ENCODE measurements at regions not wholly inside any gene's neighbourhood (a gene's known extent, or its start where the extent isn't known, plus 50 kb on each side); places are given as distances from the start of the nearest gene placed in this dataset.
"Not testable (repeated sequence)": the region's sequence is repeated elsewhere in the genome, so short reads cannot be mapped to it uniquely, and the experiment has no call there.

DNA sequence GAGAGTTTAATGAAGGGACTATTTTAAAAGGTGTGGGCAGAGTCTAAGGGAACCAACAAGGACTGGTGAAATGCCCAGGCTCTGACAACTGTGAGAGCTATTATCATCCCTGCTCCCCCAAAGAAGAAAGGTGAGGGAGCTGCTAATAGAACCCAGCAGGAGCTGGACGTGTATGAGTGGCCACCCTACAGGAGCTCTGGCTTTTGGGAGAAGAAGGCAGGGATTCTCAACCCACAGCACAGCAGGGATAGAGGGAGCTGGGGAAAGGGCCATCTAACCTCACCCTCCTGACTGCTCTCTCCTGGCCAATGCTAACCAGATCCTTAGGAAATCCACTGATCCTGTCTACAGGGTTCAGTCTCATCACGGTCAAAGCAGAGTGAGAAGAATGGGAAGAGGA lies 57.1 kb downstream of the GRIN2B start:
- no peak for DNase-seq

DNA sequence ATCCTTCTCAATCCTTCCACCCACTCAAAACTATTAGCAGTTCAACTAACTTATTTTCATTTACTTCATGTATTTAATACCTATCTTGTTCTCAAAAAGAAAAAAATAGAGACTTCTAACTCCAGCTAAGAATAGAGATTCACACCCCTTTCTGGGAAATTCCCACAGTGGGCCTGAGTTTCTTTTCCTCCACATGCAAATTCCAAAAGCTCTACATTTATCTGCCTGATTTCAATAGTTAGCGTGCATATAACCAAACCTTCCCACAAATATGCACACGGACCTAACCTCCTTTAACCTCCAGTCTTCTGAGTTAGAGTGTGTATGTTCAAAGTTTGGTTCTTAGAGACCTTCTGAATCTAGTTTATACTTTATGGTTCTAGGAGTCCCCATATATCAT lies 62.5 kb downstream of the GRIN2B start:
- DNase-seq, result no peak

DNA sequence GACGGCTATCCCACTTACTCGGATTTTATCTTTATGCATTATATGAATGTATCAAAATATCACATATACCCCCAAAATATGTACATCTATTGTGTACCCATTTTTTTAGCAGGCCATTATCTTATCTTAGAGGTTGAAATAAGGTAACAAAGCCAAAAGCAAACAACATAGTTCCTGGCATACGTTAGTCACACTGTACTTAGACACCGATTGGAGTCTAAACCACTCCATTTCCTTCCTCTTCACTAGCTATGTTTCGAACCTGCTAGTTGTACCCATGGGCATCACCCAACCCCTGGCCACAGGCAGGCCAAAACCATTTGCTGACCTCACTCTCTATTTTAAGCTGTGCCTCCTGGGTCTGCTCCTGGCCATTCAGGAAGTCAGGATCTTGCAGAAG lies 66.3 kb downstream of the GRIN2B start:
- DNase-seq, result no peak

DNA sequence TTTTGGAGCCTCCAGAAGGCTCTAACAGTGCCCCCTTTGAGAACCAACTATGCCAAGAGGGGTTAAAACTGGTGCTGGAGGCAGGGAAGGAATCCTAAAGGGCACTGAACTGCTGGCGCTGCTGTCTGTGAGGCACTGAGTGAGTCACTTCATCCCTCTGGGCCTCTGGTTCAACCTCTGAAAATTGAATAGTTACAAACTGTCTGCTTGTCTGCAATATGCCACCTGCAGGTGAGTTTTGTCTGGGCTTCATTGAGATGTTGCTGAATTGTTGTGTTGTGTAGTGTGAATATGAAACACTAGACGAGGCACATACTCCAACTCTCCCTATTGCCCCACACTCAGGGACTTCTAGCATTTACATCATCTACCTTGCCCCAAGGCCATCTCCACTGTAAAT lies 68.0 kb downstream of the GRIN2B start:
- no peak for DNase-seq

DNA sequence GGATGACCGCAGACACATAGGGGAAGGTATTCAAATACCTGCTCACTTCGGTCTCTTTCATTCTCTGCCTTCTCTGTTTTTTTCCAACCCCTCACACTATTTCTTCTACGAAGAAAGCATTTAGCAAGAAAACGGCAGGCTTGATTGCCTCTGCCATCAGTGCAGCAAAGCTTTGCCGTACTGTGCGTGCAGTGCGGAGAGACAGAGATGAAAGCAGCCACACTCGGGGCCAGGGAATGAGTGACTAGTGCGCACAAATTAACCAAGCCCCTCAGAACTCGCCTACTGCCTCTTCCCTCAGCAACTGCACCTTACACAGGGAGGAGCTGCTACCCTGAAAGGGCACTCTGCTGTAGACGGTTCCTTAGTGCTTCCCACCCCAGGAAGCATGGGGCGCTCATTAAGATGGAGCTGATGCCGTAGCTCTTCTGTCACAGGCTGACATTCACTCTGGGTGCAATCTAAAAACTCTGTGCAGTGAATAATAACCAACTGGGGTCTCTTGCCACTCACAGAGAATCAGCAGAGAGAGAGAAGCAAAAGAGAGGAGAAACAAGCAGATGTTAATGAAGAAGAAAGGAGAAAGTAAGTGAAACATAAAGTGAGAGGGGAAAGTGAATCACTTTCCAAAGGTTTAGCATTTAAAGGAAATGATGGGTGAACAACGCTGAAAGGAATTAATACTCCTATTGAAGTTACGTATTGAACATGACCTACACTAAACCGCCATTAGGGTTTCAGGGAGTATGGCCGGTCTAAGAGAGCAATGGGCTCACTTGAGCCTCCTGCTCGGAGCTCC lies 69.4 kb downstream of the GRIN2B start:
- no peak for DNase-seq

DNA sequence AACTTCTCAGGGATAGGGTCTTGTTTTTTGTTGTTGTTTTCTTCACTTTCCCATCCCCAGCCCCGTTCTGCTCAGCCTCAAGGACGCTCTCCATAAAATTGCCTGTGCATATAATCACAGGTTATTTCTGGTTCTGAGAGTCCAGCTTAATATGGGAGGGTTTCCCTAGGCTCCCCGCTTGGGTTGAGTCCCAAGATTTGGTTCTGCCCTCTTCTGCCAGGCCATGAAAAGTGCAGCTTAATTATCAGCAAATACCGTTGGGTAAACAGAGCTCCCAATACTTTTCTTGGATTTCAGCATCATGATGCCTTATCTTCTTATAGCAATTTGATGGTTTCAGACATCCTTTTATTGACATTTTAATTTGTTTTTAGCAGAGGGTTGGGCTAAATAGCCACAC lies 75.6 kb downstream of the GRIN2B start:
- no peak for DNase-seq

DNA sequence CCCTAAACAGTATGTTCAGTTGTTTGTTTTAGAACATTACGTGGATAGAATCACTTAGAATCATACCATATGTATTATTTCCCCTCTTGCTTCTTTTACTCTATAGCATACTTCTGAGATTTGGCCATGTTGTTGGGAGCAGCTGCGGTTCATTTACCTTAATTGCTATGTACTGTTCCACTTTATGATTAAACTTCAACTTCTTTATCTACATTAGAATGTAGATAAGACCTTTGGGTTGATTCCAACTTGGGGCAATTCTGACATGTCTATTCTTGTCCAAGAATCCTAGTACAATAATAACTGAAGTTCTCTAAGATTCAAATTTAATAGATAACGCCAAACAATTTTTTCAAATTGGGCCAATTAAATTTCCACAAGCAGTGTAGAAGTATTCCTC lies 80.7 kb downstream of the GRIN2B start:
- no peak for DNase-seq

DNA sequence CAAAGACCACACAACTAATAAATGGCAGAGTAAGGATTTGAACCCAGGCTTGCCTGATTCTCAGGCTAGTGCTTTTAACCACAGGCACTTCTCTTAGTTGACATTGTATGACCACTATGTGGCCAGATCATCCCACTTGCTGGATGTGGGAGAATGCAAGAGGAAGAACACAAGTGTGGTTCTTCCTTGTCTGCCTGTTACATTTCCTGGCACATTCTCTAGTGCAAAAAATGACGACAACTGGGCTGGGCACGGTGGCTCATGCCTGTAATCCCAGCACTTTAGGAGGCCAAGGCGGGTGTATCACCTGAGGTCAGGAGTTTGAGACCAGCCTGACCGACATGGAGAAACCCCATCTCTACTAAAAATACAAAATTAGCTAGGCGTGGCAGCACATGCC lies 83.0 kb downstream of the GRIN2B start:
- not testable (repeated sequence) for DNase-seq

DNA sequence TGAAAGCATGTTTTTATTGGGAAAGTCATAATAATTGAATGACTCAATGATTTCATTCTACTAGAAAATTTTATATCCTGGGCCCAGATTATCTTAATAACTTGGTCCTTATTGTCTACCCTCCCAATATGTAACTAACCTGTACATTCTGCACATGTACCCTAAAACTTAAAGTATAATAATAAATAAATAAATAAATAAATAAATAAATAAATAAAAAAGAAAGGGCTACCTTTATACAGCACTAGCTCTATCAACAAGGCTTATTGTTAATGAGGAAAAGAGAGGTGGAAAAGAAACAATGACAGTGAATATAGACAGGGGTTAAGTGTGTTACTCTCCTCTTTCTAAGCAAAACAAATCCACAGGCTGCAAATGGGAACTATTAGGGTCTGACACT lies 83.6 kb downstream of the GRIN2B start:
- no peak for DNase-seq

DNA sequence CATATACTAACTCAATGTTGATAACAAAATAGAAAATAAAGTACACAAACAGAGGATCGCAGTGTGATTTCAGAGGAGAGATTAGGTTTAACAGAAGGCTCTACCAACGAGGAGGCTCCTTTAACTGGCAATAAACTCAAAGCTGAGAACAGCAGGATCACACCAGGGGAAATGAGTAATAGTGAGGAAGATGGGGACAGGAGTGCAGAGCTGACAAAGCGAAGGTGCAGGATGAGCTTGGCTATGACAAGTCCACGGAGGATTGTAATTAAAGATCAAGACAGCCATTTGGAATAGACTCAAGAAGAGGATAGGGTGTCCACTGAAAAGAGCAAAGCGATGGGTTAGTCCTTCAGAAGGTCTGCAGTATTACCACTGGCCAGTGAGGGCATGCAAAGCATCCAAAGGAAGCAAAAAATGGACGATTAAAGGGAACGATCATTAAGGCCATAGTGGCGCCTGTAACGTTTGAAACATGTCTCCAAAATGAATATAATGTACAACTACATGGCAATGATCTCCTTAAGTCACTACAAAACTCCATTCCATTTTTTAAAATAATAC lies 85.3 kb downstream of the GRIN2B start:
- DNase-seq, result no peak

DNA sequence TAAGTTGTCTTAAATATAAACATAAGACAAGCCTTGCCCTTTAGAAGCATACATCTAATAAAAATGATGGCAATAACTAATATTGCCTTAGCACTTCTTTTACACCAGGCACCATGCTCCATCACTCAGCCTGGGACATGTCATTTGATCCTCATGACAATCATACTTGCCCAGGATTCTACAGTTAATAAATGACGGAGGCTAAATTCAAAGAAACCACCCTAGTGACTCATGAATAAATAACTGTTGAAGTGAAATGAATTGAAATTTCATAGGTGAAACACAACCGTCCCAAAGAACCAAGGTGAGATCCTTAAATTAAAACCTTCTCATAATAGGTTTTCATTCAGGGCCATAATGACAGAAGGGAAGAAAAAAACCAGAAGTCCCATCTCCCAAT lies 89.5 kb downstream of the GRIN2B start:
- no peak for DNase-seq

DNA sequence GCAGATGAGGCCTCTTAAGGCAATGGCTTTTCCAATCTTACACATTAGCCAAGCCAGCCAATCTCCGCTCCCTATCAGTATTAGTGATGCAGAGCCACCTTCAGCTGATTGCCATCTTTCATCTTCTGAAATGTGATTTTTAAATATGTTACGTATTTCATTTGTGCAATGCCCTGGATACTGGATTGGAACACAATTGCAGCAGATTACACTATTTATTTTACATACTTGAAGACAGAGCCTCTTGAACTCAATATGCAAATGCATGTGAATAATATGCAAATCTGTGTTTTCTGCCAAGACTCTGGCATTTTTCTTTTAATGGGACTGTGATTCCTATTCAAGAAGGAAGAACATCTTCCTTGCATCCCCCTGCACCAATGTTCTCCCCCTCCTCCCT lies 90.5 kb downstream of the GRIN2B start:
- DNase-seq, result no peak

DNA sequence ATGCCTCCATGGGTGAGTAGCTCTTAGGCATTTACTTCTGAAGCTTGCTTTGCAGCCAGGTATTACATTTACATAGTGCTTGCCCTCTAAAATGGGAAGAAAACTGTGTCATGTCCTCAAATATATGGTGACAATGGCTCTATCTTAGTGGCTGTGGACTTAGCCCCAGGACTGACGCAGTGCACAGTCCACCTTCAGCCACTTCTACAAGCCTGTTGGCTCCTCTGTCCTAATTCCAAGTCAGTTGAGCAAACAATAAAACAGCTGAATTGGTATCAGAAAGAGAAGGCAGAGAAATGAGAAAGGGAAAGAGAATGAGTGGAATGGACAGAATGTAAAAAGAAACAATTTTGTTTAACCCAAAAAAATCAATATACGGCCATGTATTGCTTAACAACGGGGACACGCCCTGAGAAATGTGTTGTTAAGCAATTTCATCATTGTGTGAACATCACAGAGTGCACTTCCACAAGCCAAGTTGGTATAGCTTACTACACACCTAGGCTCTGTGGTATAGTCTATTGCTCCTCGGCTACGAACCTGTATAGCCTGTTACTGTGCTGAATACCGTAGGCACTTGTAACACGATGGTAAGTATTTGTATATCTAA lies 93.5 kb downstream of the GRIN2B start:
- no peak for DNase-seq

DNA sequence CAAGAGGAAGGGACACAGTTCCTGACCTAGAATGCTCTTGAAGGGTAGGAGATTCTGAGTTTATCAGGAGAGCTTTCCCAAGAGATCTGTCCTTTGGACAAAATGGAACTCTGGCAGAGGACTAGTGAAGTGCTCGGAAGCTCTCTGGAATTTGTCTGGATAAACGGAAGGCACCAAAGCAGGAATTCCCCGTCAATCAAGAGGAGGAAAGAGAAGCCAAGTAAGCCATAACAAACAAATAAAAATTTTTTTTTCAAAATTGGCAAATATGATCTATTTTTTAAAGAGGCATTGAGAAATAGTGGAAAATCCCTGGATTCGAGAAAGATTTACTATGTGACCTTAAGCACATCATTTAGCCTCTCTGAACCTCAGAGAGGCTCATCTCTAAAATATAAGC lies 99.2 kb downstream of the GRIN2B start:
- no peak for DNase-seq

DNA sequence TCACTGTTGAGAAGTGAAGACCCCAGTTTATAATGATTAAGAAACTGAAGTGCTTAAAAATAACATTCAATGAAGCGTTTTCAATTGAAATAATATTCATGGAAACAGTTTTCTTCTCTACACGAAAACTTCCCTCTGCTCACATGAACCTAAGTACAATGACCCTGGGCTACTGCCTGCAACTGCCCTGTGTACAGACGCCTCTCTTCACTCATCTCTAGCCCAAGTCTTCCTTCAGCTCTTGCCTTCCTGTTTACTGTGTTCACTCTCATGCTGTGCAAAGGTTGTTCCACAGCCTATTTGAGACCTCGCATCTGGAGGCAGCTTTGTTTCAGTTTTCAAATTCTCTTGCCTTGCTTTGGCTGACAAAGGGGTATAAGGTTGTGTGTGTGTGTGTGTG lies 100.8 kb downstream of the GRIN2B start:
- no peak for DNase-seq

DNA sequence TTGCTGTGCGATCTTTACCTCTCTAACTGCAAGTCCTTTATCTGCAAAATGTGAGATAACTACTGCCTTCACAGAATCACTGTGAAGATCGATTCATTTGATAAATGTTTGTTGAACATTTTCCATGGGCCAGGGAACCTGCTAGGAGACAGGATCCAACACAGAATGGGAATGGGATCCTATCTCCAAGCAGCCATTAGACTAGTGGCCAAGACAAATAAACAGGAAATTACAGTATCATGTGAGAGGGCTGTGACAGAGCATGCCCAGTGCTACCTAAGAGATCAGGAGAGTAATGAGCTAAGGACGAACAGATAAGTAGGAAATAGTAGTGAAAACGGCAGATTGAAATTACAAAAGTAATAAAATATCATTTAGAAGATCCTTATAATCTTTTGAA lies 105.7 kb downstream of the GRIN2B start:
- no peak for DNase-seq

DNA sequence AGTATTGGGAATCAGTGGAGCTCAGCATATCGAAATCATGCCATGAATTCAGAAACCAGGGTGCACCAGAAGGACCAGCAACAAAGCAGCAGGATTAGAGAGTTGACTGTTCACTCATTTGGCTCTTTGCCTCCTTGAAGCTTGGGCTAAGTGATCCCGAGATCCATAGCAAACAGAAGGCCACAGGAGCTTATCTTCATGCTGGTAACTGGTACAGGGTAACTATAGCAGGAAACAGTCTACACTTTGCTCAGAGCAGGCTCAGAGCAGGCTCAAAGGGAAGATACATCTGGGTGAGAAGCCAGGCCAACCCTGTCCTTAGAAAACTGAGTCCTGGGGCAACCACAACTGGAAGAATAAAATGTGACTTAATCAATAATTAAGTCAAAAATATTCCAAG lies 111.1 kb downstream of the GRIN2B start:
- DNase-seq, result no peak

DNA sequence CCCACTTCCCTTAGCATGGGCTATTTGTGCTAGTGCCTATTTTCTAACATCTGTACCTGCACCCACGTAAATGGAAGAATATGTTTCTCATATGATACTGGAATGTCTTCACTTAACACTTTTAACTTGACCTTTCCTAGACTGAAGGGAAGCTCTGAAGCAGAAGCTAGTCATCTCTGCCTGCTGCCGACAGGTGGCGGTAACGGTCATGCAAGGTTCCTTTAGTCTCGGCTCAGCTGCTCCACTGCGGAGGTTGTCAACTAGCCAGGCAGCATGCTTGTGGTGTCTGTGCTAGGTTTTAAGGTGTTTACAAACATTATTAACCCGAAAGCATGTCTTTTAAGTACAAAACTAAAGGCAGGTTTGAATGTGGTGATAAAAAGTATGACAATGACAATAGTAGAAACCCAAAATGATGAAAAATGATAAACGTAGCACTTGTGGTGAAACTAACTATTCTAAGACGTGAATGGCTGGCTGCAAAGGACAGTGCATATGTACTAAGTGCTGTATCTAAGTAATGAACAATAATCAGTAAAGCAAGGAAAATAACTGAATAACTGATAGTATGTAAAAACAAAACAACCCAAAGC lies 117.2 kb downstream of the GRIN2B start:
- DNase-seq, result peak; percentile 30 to 45

DNA sequence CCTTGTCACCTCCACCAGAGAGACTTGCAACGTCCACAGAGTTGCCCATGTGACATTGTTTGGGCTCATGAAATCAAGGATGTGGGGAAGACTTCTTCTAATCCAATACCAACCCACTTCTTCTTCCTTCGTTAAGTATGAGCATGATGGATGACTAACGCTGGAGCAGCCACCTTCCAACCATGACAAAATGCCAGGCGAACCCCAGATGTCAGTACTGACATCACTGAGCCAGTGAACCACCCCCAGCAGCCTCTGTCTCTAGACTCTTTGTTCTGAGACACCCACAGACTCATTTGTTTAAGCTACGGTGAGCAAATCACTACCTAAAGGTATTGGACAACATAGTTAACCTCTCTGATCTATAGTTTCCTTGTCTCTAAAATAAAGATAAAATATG lies 123.7 kb downstream of the GRIN2B start:
- no peak for DNase-seq

DNA sequence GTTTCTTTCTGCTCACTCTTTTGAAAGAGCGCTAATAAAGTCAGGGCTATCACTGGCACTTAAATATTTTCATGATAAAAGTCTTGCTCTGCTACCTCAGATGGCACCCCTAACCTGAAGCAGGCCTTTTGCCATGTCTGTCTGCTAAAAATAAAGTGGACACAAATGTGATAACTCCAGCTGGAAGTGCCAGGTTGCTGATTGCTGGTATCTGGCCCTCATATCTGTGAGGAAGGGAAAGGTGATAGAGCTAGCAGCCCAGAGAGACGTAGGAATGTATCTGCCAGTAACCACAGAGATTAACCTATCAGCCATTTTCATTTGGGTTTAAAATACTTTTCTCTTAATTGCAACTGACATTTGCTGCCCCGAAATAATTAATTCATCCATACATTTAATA lies 127.9 kb downstream of the GRIN2B start:
- no peak for DNase-seq

DNA sequence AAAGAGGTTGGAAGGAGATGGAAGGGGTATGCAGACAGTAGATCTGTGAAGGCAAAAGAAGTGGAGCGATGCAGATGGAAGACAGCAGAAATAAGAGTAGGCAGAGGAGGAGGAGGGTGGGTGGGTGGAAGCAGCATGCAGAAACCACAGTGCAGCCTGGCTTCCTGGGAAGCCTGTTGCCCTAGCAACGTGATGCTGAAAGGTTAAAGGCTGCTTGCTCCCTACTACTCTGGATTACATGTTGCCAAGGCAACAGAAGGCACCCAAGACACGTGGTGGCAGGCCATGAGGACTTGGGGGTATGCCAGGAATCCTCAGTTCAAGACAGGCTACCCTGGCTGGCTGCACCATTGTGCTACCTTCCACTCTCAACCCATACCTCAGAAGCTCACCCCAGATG lies 129.6 kb downstream of the GRIN2B start:
- no peak for DNase-seq

DNA sequence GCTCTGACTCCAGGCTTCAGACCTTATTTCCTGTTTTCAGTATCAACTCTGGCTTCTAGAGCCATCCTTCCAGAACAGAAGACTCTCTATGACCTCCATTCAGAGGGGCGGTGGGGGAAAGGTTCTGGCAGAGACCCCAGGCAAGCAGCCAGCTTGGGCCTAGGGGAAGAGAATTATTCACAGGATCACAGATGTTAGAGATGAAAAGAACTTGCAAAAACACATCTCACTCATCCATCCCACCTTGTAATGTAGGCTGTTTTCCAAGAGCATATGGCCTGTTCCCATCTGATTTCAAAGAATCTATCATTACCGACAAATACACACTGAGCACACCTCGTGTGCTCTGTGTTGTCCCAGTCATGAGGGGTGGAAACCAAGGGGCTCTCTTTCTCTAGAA lies 131.9 kb downstream of the GRIN2B start:
- DNase-seq, result no peak

DNA sequence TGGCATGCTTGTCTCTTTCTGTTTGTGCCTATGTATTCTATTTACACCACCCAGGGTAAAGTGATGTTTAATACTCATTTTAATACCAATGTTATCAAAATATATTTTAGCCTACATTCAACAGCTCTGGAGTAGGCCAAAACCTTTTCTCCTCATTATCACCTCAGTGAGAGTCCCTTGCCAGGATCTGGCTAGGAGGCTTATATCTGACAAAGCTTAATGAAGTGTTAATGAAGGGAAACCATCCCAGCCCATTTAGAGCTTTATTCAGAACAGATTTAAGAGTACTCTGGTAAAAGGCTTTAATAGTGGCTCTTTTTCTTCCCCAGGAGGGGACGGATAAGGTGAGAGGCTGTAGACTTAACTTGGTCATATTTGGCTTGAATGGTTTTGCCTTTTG lies 137.6 kb downstream of the GRIN2B start:
- no peak for DNase-seq

DNA sequence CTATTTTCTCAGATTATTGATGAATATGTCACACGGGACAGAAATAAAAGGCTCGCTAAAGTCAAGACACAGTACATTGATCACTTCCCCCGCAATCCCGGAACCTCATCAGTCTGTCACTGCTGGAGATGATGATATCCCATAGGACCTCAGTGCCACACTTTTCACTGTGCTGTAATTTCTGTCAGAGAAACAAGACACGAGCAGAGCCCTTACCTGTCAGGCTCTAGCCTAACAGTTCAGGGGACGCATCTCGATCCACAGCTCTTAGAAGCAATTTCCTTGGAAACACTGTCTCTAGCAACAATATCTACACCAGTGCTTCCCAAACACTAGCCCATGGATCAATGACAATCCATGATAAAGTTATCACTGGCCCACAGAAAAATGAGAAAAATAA lies 140.0 kb downstream of the GRIN2B start:
- no peak for DNase-seq

All from CD4-positive, alpha-beta T cell treated with Interferon alpha-2 for 1 hour (primary cell).